Loucy (cell line): ENCODE measurements at regions not wholly inside any gene's neighbourhood (a gene's known extent, or its start where the extent isn't known, plus 50 kb on each side); places are given as distances from the start of the nearest gene placed in this dataset.

Source experiments
- EZH2phosphoT487 ChIP-seq: fragments of 200-600 bp; IDR thresholded peaks from 2 replicates; pipeline ENCODE4 v1.6.1; 2018; ENCODE audit warnings: antibody characterized with exemption, mild to moderate bottlenecking, moderate library complexity, borderline replicate concordance
- TF ChIP-seq, protein P1 (sequence below): fragments of 200-600 bp; sonication (generic); conservative IDR thresholded peaks from 2 replicates; pipeline ENCODE4 v1.5.1; 2014; ENCODE audit warnings: mild to moderate bottlenecking, antibody characterized with exemption, low read length

DNA sequence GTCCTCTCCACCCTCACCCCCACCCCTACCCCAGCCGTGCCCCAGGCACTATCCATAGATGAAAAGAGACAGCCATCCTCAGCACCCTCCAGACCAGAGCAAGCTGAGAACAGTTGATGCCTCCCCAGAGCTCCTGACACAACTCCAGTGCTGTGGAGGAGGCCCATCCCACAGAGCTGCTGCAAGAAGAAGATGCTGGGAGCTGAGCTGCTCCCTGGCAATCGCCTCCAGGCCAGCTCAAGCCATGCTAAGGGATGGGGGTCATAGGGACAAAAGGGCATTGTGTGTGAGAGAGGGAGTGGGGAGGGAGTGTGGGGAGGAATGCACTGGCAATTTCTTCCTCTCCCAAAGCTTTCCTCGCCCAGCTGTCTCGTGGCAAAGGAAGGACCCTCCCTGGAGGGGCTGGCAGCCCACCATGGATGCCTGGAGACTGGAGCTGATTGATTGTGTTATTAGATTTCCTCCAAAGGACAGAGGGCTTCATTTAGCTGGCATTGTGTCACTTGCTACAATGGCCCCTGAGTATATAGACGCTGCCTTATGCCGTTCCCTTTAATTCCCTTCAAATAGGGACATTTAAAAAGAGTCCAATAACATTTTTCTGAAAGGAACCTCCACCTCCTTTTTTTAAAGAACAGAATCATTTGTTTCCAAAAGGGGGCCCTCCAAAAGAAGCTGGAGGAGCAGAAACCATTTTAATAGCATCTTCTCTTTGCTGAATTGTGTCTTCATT, 476.4 kb downstream of the FOXO1 start:
- TF ChIP-seq, protein P1, sequence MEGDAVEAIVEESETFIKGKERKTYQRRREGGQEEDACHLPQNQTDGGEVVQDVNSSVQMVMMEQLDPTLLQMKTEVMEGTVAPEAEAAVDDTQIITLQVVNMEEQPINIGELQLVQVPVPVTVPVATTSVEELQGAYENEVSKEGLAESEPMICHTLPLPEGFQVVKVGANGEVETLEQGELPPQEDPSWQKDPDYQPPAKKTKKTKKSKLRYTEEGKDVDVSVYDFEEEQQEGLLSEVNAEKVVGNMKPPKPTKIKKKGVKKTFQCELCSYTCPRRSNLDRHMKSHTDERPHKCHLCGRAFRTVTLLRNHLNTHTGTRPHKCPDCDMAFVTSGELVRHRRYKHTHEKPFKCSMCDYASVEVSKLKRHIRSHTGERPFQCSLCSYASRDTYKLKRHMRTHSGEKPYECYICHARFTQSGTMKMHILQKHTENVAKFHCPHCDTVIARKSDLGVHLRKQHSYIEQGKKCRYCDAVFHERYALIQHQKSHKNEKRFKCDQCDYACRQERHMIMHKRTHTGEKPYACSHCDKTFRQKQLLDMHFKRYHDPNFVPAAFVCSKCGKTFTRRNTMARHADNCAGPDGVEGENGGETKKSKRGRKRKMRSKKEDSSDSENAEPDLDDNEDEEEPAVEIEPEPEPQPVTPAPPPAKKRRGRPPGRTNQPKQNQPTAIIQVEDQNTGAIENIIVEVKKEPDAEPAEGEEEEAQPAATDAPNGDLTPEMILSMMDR, result no peak
- no peak for TF ChIP-seq EZH2phosphoT487
